ENCODE measurements at regions not wholly inside any gene's neighbourhood (a gene's known extent, or its start where the extent isn't known, plus 50 kb on each side); places are given as distances from the start of the nearest gene placed in this dataset.

GRCh38 chr17:45703806-45704205, 80.3 kb upstream of the CRHR1 start:
- Histone ChIP-seq H3K9me3 (replicated peaks; ENCODE audit: control insufficient read depth, insufficient read depth, low read length) (no peaks in the 10 kb centered on the region), H3K27ac (ENCODE audit: insufficient read depth, low read depth, low read length) (no peak overlapping the region), H3K36me3 (ENCODE audit: control insufficient read depth in 2 of 2, extremely low read depth in 1 of 2, insufficient read depth in 2 of 2, low read length in 2 of 2) (no peaks in the 10 kb centered on the region), H4K20me1 (replicated peaks; ENCODE audit: control insufficient read depth, extremely low read depth, insufficient read depth, low read length) (peaks cover 2% of the 10 kb centered on the region), H3K4me1 (ENCODE audit: control insufficient read depth, extremely low read depth, insufficient read depth, low read length) (no peaks in the 10 kb centered on the region), H3K4me3 (replicated peaks in 1 of 3; ENCODE audit: insufficient read depth in 1 of 3, low read depth in 1 of 3, low read length in 3 of 3) (no peak overlapping the region), H3K9ac (replicated peaks; ENCODE audit: extremely low read depth, insufficient read depth, low read length) (no peak overlapping the region), H2AFZ (ENCODE audit: low read depth, low read length) (no peak overlapping the region), H3K27me3 (ENCODE audit: control insufficient read depth in 2 of 2, insufficient read depth in 2 of 2, low read length in 2 of 2) (peaks cover 0 to 2% of the 10 kb centered on the region in 2 experiments), H3K4me2 (ENCODE audit: insufficient read depth, low read length) (no peak overlapping the region), H3K9me1 (replicated peaks; ENCODE audit: control insufficient read depth, extremely low read depth, insufficient read depth, low read length) (no peaks in the 10 kb centered on the region), H3K79me2 (ENCODE audit: control insufficient read depth, insufficient read depth, low read length) (no peaks in the 10 kb centered on the region)
- TF ChIP-seq POLR2A (IDR thresholded peaks at IDR 0.05; ENCODE audit: low read depth, low read length) = no peak
- DNase-seq (ENCODE audit: low read depth, low spot score) (no peak), FAIRE-seq (no peak)
- POLR2A ChIA-PET = no interaction called here
- CTCF ChIA-PET = interaction anchor here (0.8 to 0.9 kb wide), 2 partner anchors 17 to 18 kb away, joined by 3 to 4 read pairs; no protein-coding TSS in a partner anchor
- no TSS peak for BruUV-seq (replicated peaks)
- dilution Hi-C loops (cut with MboI; ENCODE audit: extremely low pct_ligation_motif_present, low sequenced_read_pairs) = no loop called here
- intact Hi-C loops (cut with micrococcal nuclease) = no loop called here

DNA sequence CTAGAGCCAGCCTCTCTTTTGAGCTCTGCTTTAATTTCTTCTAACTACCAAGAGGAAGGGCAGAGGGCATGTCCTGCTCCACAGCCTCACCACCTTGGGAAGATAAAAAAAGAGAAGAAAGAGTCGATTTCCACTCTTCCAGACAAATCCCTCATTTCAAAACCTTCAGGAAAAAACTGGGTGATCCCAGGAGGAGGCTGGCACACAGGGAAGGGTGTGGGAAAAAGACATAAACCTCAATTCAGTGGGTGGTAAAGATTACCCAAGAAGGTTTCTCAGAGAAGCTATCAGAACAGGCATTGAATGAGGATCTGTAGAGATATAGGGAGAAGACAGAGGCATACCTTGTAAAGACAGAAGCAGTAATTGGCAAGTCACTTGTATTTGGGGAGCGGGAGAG, 79.9 kb upstream of the CRHR1 start:
- no peaks in the 10 kb centered on the region for H3K36me3 ChIP-seq (ENCODE audit: control insufficient read depth in 2 of 2, extremely low read depth in 1 of 2, insufficient read depth in 2 of 2, low read length in 2 of 2)
- no peak for DNase-seq (ENCODE audit: low read depth, low spot score)
- no peak for TF ChIP-seq POLR2A (IDR thresholded peaks at IDR 0.05; ENCODE audit: low read depth, low read length)
- H3K79me2 ChIP-seq (ENCODE audit: control insufficient read depth, insufficient read depth, low read length) = no peaks in the 10 kb centered on the region
- H3K9me3 ChIP-seq (replicated peaks; ENCODE audit: control insufficient read depth, insufficient read depth, low read length) = no peaks in the 10 kb centered on the region
- no TSS peak for BruUV-seq (replicated peaks)
- no peak overlapping the region for H3K4me2 ChIP-seq (ENCODE audit: insufficient read depth, low read length)
- POLR2A ChIA-PET = no interaction called here
- H2AFZ ChIP-seq (ENCODE audit: low read depth, low read length) = no peak overlapping the region
- FAIRE-seq = no peak
- intact Hi-C loops (cut with micrococcal nuclease) = no loop called here
- peaks cover 0 to 2% of the 10 kb centered on the region in 2 experiments for H3K27me3 ChIP-seq (ENCODE audit: control insufficient read depth in 2 of 2, insufficient read depth in 2 of 2, low read length in 2 of 2)
- no peak overlapping the region for H3K27ac ChIP-seq (ENCODE audit: insufficient read depth, low read depth, low read length)
- dilution Hi-C loops (cut with MboI; ENCODE audit: extremely low pct_ligation_motif_present, low sequenced_read_pairs) = no loop called here
- no peak overlapping the region for H3K4me3 ChIP-seq (replicated peaks in 1 of 3; ENCODE audit: insufficient read depth in 1 of 3, low read depth in 1 of 3, low read length in 3 of 3)
- H4K20me1 ChIP-seq (replicated peaks; ENCODE audit: control insufficient read depth, extremely low read depth, insufficient read depth, low read length) = peaks cover 2% of the 10 kb centered on the region
- H3K4me1 ChIP-seq (ENCODE audit: control insufficient read depth, extremely low read depth, insufficient read depth, low read length) = no peaks in the 10 kb centered on the region
- H3K9me1 ChIP-seq (replicated peaks; ENCODE audit: control insufficient read depth, extremely low read depth, insufficient read depth, low read length) = no peaks in the 10 kb centered on the region
- H3K9ac ChIP-seq (replicated peaks; ENCODE audit: extremely low read depth, insufficient read depth, low read length) = no peak overlapping the region
- CTCF ChIA-PET = interaction anchor here (0.8 kb wide), 1 partner anchor 17 kb away, joined by 4 read pairs; no protein-coding TSS in a partner anchor
